Type B pancreatic cell (in vitro differentiated cells): ENCODE measurements at regions not wholly inside any gene's neighbourhood (a gene's known extent, or its start where the extent isn't known, plus 50 kb on each side); places are given as distances from the start of the nearest gene placed in this dataset.

Experiments
- DNase-seq: peaks from one replicate; pipeline ENCODE4 v3.0.0; 2021; ENCODE audit warnings: mixed read lengths; ENCODE audit not compliant: unreplicated experiment; ENCODE audit errors: extremely low spot score
- H3K27ac Mint-ChIP-seq: 2 replicates; pipeline ENCODE4 v1.8.0; 2021; ENCODE audit warnings: mild to moderate bottlenecking, mixed read lengths
- H3K27me3 Mint-ChIP-seq: 2 replicates; pipeline ENCODE4 v1.8.0; 2021; ENCODE audit warnings: mixed read lengths
- H3K36me3 Mint-ChIP-seq: 2 replicates; pipeline ENCODE4 v1.8.0; 2021; ENCODE audit warnings: mixed read lengths
- H3K4me1 Mint-ChIP-seq: one replicate; pipeline ENCODE4 v1.8.0; 2021; ENCODE audit warnings: mixed read lengths; ENCODE audit not compliant: unreplicated experiment
- H3K4me3 Mint-ChIP-seq: 2 replicates; pipeline ENCODE4 v1.8.0; 2021; ENCODE audit warnings: mild to moderate bottlenecking, mixed read lengths
- H3K9me3 Mint-ChIP-seq: 2 replicates; pipeline ENCODE4 v1.8.0; 2021; ENCODE audit warnings: mixed read lengths
- TF ChIP-seq, protein P1 (sequence below): fragments of 200-600 bp; sonication (generic); conservative IDR thresholded peaks from 2 replicates; pipeline ENCODE4 v1.5.0; 2021; ENCODE audit warnings: antibody characterized with exemption, mild to moderate bottlenecking

DNA sequence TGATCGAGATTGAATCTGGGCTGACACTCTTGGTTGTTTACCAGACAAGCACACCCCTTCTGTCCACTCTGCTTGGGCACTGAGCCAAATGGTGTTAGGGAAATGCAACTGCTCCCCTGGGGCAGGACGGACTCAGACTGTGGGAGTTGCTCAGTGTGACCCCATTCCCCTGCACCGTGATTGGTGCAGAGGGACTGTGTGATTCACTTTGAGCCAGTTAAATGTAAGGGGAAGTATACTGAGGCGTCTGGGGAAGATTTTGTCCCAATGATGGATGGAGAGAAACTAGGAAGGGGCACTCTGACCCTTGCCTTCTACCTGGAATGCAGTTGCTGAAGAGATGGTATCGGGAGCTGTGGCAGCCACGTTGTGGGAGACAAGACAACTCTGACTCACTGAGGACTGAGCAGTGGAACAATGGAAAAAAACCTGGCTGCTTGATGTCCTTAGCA is 196.0 kb upstream of the ANKRD55 start:
- Mint-ChIP-seq H3K4me3 (no peak overlapping the region), H3K36me3 (peaks cover 3% of the 10 kb centered on the region), H3K4me1 (peaks cover 7% of the 10 kb centered on the region), H3K9me3 (peaks cover 8% of the 10 kb centered on the region), H3K27me3 (no peaks in the 10 kb centered on the region), H3K27ac (no peak overlapping the region)
- TF ChIP-seq, protein P1, sequence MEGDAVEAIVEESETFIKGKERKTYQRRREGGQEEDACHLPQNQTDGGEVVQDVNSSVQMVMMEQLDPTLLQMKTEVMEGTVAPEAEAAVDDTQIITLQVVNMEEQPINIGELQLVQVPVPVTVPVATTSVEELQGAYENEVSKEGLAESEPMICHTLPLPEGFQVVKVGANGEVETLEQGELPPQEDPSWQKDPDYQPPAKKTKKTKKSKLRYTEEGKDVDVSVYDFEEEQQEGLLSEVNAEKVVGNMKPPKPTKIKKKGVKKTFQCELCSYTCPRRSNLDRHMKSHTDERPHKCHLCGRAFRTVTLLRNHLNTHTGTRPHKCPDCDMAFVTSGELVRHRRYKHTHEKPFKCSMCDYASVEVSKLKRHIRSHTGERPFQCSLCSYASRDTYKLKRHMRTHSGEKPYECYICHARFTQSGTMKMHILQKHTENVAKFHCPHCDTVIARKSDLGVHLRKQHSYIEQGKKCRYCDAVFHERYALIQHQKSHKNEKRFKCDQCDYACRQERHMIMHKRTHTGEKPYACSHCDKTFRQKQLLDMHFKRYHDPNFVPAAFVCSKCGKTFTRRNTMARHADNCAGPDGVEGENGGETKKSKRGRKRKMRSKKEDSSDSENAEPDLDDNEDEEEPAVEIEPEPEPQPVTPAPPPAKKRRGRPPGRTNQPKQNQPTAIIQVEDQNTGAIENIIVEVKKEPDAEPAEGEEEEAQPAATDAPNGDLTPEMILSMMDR = no peak
- DNase-seq = no peak

DNA sequence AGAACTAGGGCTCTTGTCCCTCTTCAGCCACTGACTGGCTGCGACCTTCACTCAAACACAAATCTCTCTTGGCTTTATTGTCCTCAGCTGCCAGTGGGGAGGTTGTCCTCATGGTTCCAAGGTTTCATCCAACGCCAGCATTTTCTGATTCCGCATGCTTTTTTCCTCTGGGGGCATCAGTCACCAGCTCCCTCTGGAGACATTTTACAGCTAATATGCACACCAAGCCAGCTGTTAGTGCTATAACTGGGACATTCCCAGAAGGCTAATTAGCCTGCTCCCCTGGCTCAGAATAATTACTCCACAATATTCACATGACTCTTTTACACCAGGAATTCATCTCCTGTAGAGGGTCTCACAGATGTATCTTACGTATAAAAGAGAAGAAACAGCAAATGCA is 193.6 kb upstream of the ANKRD55 start:
- Mint-ChIP-seq H3K4me1 (peaks cover 13% of the 10 kb centered on the region), H3K4me3 (no peak overlapping the region), H3K27me3 (no peaks in the 10 kb centered on the region), H3K36me3 (peaks cover 3% of the 10 kb centered on the region), H3K9me3 (peaks cover 5% of the 10 kb centered on the region), H3K27ac (no peak overlapping the region)
- DNase-seq = no peak
- TF ChIP-seq, protein P1 = no peak

DNA sequence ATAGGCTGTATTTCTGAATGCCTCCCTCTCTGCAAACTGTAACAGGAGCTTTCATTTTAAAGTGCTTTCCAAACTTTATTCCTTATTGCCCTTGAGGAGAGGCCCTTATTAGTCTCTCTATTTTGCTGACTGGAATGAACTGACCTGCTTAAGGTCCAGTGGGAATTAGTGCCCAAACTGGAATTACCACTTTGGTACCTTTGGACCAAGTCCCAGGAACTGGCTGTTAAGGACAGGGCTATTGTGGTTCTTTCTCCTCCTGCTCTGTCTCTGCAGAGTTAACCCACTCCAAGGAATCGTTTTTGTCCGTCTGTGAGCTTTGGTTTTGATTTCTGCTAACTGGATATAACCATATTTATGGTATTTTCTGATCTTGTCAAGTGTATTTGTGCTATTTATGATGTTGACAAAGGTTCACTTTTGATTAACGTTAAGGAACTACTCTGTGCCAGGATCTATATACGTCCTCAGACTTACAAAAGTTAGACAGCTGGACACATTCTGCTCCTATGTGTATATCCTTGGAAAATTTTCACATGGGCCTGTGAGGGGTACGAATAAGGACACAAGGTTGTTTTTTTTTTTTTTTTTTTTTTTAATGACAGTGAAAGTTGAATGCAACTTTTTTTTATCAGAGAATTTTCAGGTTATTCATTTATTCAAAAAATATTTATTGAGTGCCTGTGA is 189.1 kb upstream of the ANKRD55 start:
- no peaks in the 10 kb centered on the region for H3K9me3 Mint-ChIP-seq
- H3K27me3 Mint-ChIP-seq = no peaks in the 10 kb centered on the region
- H3K36me3 Mint-ChIP-seq = peaks cover 3% of the 10 kb centered on the region
- H3K4me3 Mint-ChIP-seq = peak overlapping the region; percentile 5
- no peak for DNase-seq
- no peak overlapping the region for H3K27ac Mint-ChIP-seq
- peaks cover 12% of the 10 kb centered on the region for H3K4me1 Mint-ChIP-seq
- TF ChIP-seq, protein P1 = no peak

GRCh38 chr5:56421246-56422075 is 188.3 kb upstream of the ANKRD55 start:
- TF ChIP-seq, protein P1 = no peak

DNA sequence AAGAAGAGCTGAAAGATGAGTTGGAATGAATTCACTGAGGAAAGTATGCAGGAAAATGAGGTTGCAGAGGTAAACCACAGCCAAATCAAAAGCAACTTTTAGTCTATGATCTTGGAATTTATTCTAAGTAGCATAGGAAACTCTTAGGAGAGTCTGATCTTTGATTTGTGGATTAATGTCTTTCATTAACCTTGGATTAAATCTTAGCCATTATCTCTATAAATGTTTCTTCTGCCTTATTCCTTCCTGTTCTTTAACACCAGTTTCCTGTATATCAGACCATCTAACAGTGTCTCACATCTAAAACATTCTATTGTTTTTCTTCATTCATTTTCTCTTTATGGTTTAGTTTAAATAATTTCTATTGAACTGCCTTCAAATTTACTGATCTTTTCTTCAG is 187.2 kb upstream of the ANKRD55 start:
- DNase-seq = no peak
- TF ChIP-seq, protein P1 = no peak
- no peaks in the 10 kb centered on the region for H3K9me3 Mint-ChIP-seq
- H3K4me1 Mint-ChIP-seq = peaks cover 18% of the 10 kb centered on the region
- H3K27me3 Mint-ChIP-seq = no peaks in the 10 kb centered on the region
- no peaks in the 10 kb centered on the region for H3K36me3 Mint-ChIP-seq
- H3K27ac Mint-ChIP-seq = no peak overlapping the region
- H3K4me3 Mint-ChIP-seq = no peak overlapping the region

More at GRCh38 chr5:56421246-56422075, 188.3 kb upstream of the ANKRD55 start:
- H3K27ac Mint-ChIP-seq = no peak overlapping the region
- no peaks in the 10 kb centered on the region for H3K9me3 Mint-ChIP-seq
- peak overlapping the region; percentile 1 for H3K4me3 Mint-ChIP-seq
- H3K27me3 Mint-ChIP-seq = no peaks in the 10 kb centered on the region
- peaks cover 12% of the 10 kb centered on the region for H3K4me1 Mint-ChIP-seq
- DNase-seq = no peak
- peaks cover 3% of the 10 kb centered on the region for H3K36me3 Mint-ChIP-seq
